SK-N-SH (cell line): ENCODE measurements at regions not wholly inside any gene's neighbourhood (a gene's known extent, or its start where the extent isn't known, plus 50 kb on each side); places are given as distances from the start of the nearest gene placed in this dataset.

ENCODE experiments used
- CTCF ChIA-PET: fragments of 300-600, 350-600 bp; formaldehyde crosslinking; extraction: SDS; loops from one replicate; lab custom pipeline; 2021; lab: Yijun Ruan, JAX
- POLR2A ChIA-PET: fragments of 350-600 bp; sonication (Branson Sonifier 250); formaldehyde crosslinking; extraction: SDS; loops from one replicate; lab custom pipeline; 2020; ENCODE audit warnings: antibody characterized with exemption, inconsistent platforms; lab: Yijun Ruan, JAX
- DNase-seq: peaks from one replicate; pipeline ENCODE4 v3.0.0; 2012
- H2AFZ ChIP-seq: fragments of 200-600 bp; sonication (generic); 2 replicates; pipeline ENCODE4 v1.8.1; 2016; ENCODE audit warnings: antibody characterized with exemption, mild to moderate bottlenecking, low read depth
- H3F3A ChIP-seq: fragments of 200-600 bp; sonication (generic); replicated peaks from 2 replicates; pipeline ENCODE3; 2016; ENCODE audit warnings: antibody characterized with exemption, mild to moderate bottlenecking; ENCODE audit not compliant: insufficient read depth
- H3K27ac ChIP-seq, 2 experiments: fragments of 200-500 bp in 1 of 2; fragments of 200-600 bp in 1 of 2; sonication (Bioruptor generic) in 1 of 2; sonication (generic), shearing (Covaris generic) in 1 of 2; 2 replicates each; pipeline versions ENCODE4 v1.5.1 to v1.6.1; 2014 to 2016; ENCODE audit warnings: low read depth in 2 of 2, inconsistent platforms in 1 of 2, low read length in 1 of 2, mild to moderate bottlenecking in 1 of 2, mixed read lengths in 1 of 2
- H3K27me3 ChIP-seq: fragments of 200-600 bp; sonication (generic), shearing (Covaris generic); 2 replicates; pipeline ENCODE4 v1.6.1; 2016; ENCODE audit warnings: mixed run types; ENCODE audit not compliant: insufficient read depth
- H3K36me3 ChIP-seq, 2 experiments: fragments of 200-500 bp in 1 of 2; fragments of 200-600 bp in 1 of 2; sonication (Bioruptor generic) in 1 of 2; sonication (generic) in 1 of 2; replicated peaks in 1 of 2; 2 replicates each; pipeline versions ENCODE3 to v1.5.1; 2014 to 2016; ENCODE audit warnings: low read length in 1 of 2, mild to moderate bottlenecking in 1 of 2; ENCODE audit not compliant: insufficient read depth in 2 of 2, control insufficient read depth in 1 of 2
- H3K4me1 ChIP-seq, 2 experiments: fragments of 200-500 bp in 1 of 2; fragments of 200-600 bp in 1 of 2; sonication (Bioruptor generic) in 1 of 2; sonication (generic), shearing (Covaris generic) in 1 of 2; 2 replicates each; pipeline versions ENCODE4 v1.5.1 to v1.6.1; 2014 to 2016; ENCODE audit warnings: low read depth in 1 of 2, low read length in 1 of 2, mixed run types in 1 of 2; ENCODE audit not compliant: insufficient read depth in 2 of 2, control insufficient read depth in 1 of 2
- H3K4me2 ChIP-seq: fragments of 200-600 bp; sonication (generic), shearing (Covaris generic); 2 replicates; pipeline ENCODE4 v1.6.1; 2017; ENCODE audit warnings: mixed run types
- H3K4me3 ChIP-seq, 2 experiments: fragments of 200-500 bp in 1 of 2; fragments of 200-600 bp in 1 of 2; sonication (Bioruptor generic) in 1 of 2; sonication (generic), shearing (Covaris generic) in 1 of 2; 2 replicates each; pipeline versions ENCODE4 v1.5.1 to v1.8.1; 2014 to 2016; ENCODE audit warnings: low read depth in 2 of 2, inconsistent platforms in 1 of 2, low read length in 1 of 2, mild to moderate bottlenecking in 1 of 2, mixed read lengths in 1 of 2, moderate library complexity in 1 of 2
- H3K79me2 ChIP-seq: fragments of 200-600 bp; sonication (generic); 2 replicates; pipeline ENCODE4 v1.8.1; 2017; ENCODE audit warnings: mild to moderate bottlenecking; ENCODE audit not compliant: insufficient read depth
- H3K9ac ChIP-seq: fragments of 200-600 bp; sonication (generic); 2 replicates; pipeline ENCODE4 v1.6.1; 2017; ENCODE audit warnings: mixed run types
- H3K9me2 ChIP-seq: fragments of 200-600 bp; sonication (generic); 2 replicates; pipeline ENCODE4 v1.6.1; 2017; ENCODE audit warnings: mixed run types
- H3K9me3 ChIP-seq: fragments of 200-600 bp; sonication (generic); 2 replicates; pipeline ENCODE4 v1.6.1; 2017; ENCODE audit warnings: mixed run types, mild to moderate bottlenecking, moderate library complexity
- H4K20me1 ChIP-seq: fragments of 200-600 bp; sonication (generic); 2 replicates; pipeline ENCODE4 v1.6.1; 2017; ENCODE audit warnings: mild to moderate bottlenecking, mixed run types; ENCODE audit not compliant: insufficient read depth
- CHD2 ChIP-seq: fragments of 150-350 bp; IDR thresholded peaks from 2 replicates; pipeline ENCODE4 v1.6.1; 2018; ENCODE audit warnings: low read length; ENCODE audit not compliant: partially characterized antibody
- ELF1 ChIP-seq: IDR thresholded peaks from 2 replicates; pipeline ENCODE4 v1.4.0; 2012
- EP300 ChIP-seq, 2 experiments: IDR thresholded peaks; 2 replicates each; pipeline versions ENCODE4 v1.4.0 to v1.6.1; 2012; ENCODE audit warnings: borderline replicate concordance in 1 of 2, low read depth in 1 of 2, low read length in 1 of 2
- EZH2phosphoT487 ChIP-seq: fragments of 200-600 bp; sonication (generic); IDR thresholded peaks from 2 replicates; pipeline ENCODE4 v1.6.1; 2017; ENCODE audit warnings: low read depth, mixed run types, mild to moderate bottlenecking, antibody characterized with exemption, moderate library complexity, borderline replicate concordance
- FOSL2 ChIP-seq: IDR thresholded peaks from 2 replicates; pipeline ENCODE4 v1.4.0; 2012; ENCODE audit warnings: low read depth, mild to moderate bottlenecking, moderate library complexity, borderline replicate concordance
- FOXM1 ChIP-seq: IDR thresholded peaks from 2 replicates; pipeline ENCODE4 v1.4.0; 2012; ENCODE audit warnings: low read depth, mild to moderate bottlenecking
- GABPA ChIP-seq: IDR thresholded peaks from 2 replicates; pipeline ENCODE4 v1.4.0; 2012; ENCODE audit warnings: low read depth, mild to moderate bottlenecking
- GATA2 ChIP-seq: sonication (generic); formaldehyde crosslinking; IDR thresholded peaks from 2 replicates; pipeline ENCODE4 v1.5.0; 2020; ENCODE audit warnings: mild to moderate bottlenecking, missing genetic modification reagents
- JUND ChIP-seq: IDR thresholded peaks from 2 replicates; pipeline ENCODE4 v1.4.0; 2012
- MXI1 ChIP-seq: IDR thresholded peaks from 2 replicates; pipeline ENCODE4 v1.6.1; 2012; ENCODE audit warnings: mild to moderate bottlenecking, low read depth, low read length, improper control_type of control experiment
- NFIC ChIP-seq: IDR thresholded peaks from 2 replicates; pipeline ENCODE4 v1.4.0; 2012; ENCODE audit warnings: borderline replicate concordance
- NRF1 ChIP-seq: IDR thresholded peaks from 2 replicates; pipeline ENCODE4 v1.6.1; 2012; ENCODE audit warnings: low read depth, mild to moderate bottlenecking, low read length
- POLR2AphosphoS5 ChIP-seq: IDR thresholded peaks from 2 replicates; pipeline ENCODE4 v1.6.1; 2012; ENCODE audit warnings: low read depth, low read length
- RAD21 ChIP-seq: IDR thresholded peaks from 2 replicates; pipeline ENCODE4 v1.6.1; 2012; ENCODE audit warnings: mild to moderate bottlenecking, low read length
- RCOR1 ChIP-seq: fragments of 150-350 bp; IDR thresholded peaks from 2 replicates; pipeline ENCODE4 v1.6.1; 2017; ENCODE audit warnings: antibody characterized with exemption, low read length
- RFX5 ChIP-seq: IDR thresholded peaks from 2 replicates; pipeline ENCODE4 v1.6.1; 2012; ENCODE audit warnings: mild to moderate bottlenecking, improper control_type of control experiment, low read length
- RXRA ChIP-seq: IDR thresholded peaks from 2 replicates; pipeline ENCODE4 v1.4.0; 2012; ENCODE audit warnings: low read depth, mild to moderate bottlenecking, borderline replicate concordance
- SIN3A ChIP-seq: IDR thresholded peaks from 2 replicates; pipeline ENCODE4 v1.6.1; 2012; ENCODE audit warnings: low read depth, mild to moderate bottlenecking, low read length, moderate library complexity, borderline replicate concordance
- SMC3 ChIP-seq: IDR thresholded peaks from 2 replicates; pipeline ENCODE4 v1.6.1; 2012; ENCODE audit warnings: low read depth, low read length, improper control_type of control experiment
- TAF1 ChIP-seq: IDR thresholded peaks from 2 replicates; pipeline ENCODE4 v1.6.1; 2012; ENCODE audit warnings: low read depth, mild to moderate bottlenecking, low read length, moderate library complexity, borderline replicate concordance
- TCF12 ChIP-seq: IDR thresholded peaks from 2 replicates; pipeline ENCODE4 v1.4.0; 2012
- TEAD4 ChIP-seq: IDR thresholded peaks from 2 replicates; pipeline ENCODE4 v1.4.0; 2012; ENCODE audit warnings: mild to moderate bottlenecking, borderline replicate concordance; ENCODE audit not compliant: insufficient read depth
- YY1 ChIP-seq: IDR thresholded peaks from 2 replicates; pipeline ENCODE4 v1.4.0; 2012; ENCODE audit warnings: low read depth, mild to moderate bottlenecking
- WGBS: methylation state at CpG from one replicate; pipeline ENCODE4 v1.1.6; 2017; ENCODE audit warnings: low lambda C conversion rate; 5-methylcytosine and 5-hydroxymethylcytosine counted together
- TF ChIP-seq, protein P1 (sequence below): IDR thresholded peaks from 2 replicates; pipeline ENCODE4; 2012
- TF ChIP-seq, protein P2 (sequence below): IDR thresholded peaks from 2 replicates; pipeline ENCODE4 v1.4.0; 2012; ENCODE audit warnings: low read depth, borderline replicate concordance
- TF ChIP-seq, protein P3 (sequence below): IDR thresholded peaks from 2 replicates; pipeline ENCODE4 v1.4.0; 2012; ENCODE audit warnings: low read depth, borderline replicate concordance
- TF ChIP-seq, protein P4 (sequence below): IDR thresholded peaks from 2 replicates; pipeline ENCODE4 v1.4.0; 2012; ENCODE audit warnings: low read depth
- TF ChIP-seq, protein P5 (sequence below): IDR thresholded peaks from 2 replicates; pipeline ENCODE4 v1.6.1; 2012; ENCODE audit warnings: mild to moderate bottlenecking, low read depth, low read length, moderate library complexity

DNA sequence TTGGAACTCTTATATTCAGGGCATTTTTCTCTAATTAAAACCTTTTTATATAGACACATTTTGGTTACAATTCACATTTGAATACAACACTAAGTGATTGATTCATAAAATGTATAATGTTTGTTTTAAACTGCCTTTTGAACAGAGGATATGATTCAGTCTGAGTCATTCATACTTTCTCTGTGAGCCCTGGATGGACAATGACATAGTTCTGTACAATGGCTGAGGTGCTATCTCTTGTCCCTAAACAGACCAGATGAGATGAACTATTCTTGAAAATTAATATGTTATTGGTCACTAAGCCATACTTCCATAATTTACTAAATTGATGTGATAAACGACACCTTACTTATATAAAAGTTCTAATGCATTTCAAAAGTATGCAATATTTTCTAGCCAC lies 199.7 kb upstream of the ATXN7L3B start:
- Histone ChIP-seq H3F3A (peaks cover 8% of the 10 kb centered on the region), H3K9me3 (no peaks in the 10 kb centered on the region), H3K27me3 (no peaks in the 10 kb centered on the region), H3K9me2 (no peaks in the 10 kb centered on the region), H2AFZ (no peak overlapping the region), H3K27ac (peak overlapping the region in 1 of 2 experiments; percentile 38; a peak in 1 of 4 replicates), H3K4me1 (peaks cover 0 to 5% of the 10 kb centered on the region in 2 experiments; a peak in 1 of 4 replicates), H3K4me2 (no peak overlapping the region), H4K20me1 (no peaks in the 10 kb centered on the region), H3K4me3 (no peak overlapping the region), H3K9ac (no peak overlapping the region), H3K79me2 (no peaks in the 10 kb centered on the region), H3K36me3 (no peaks in the 10 kb centered on the region)
- no peak for DNase-seq
- CTCF ChIA-PET = no interaction called here
- WGBS = 0% methylated on average over 1 of the region's 1 CpG
- POLR2A ChIA-PET = no interaction called here
- TF ChIP-seq, protein P1, sequence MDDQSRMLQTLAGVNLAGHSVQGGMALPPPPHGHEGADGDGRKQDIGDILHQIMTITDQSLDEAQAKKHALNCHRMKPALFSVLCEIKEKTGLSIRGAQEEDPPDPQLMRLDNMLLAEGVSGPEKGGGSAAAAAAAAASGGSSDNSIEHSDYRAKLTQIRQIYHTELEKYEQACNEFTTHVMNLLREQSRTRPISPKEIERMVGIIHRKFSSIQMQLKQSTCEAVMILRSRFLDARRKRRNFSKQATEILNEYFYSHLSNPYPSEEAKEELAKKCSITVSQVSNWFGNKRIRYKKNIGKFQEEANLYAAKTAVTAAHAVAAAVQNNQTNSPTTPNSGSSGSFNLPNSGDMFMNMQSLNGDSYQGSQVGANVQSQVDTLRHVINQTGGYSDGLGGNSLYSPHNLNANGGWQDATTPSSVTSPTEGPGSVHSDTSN = peak; percentile 40
- TF ChIP-seq TEAD4 (no peak), EP300 (IDR thresholded peaks at IDR 0.05; ENCODE audit: borderline replicate concordance in 1 of 2, low read depth in 1 of 2, low read length in 1 of 2) (peak in 1 of 2 experiments; percentile 37; a peak in 1 of 4 replicates), POLR2AphosphoS5 (no peak), FOXM1 (no peak), FOSL2 (peak; percentile 93), GABPA (no peak), SIN3A (no peak), NFIC (no peak), MXI1 (no peak), RXRA (no peak), ELF1 (no peak), RAD21 (no peak), JUND (peak; percentile 87), EZH2phosphoT487 (no peak), SMC3 (no peak), RFX5 (no peak), TAF1 (no peak), NRF1 (no peak), TCF12 (peak; percentile 46), GATA2 (no peak), RCOR1 (no peak), YY1 (no peak), CHD2 (no peak)
- TF ChIP-seq, protein P2, sequence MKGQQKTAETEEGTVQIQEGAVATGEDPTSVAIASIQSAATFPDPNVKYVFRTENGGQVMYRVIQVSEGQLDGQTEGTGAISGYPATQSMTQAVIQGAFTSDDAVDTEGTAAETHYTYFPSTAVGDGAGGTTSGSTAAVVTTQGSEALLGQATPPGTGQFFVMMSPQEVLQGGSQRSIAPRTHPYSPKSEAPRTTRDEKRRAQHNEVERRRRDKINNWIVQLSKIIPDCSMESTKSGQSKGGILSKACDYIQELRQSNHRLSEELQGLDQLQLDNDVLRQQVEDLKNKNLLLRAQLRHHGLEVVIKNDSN = no peak
- TF ChIP-seq, protein P3, sequence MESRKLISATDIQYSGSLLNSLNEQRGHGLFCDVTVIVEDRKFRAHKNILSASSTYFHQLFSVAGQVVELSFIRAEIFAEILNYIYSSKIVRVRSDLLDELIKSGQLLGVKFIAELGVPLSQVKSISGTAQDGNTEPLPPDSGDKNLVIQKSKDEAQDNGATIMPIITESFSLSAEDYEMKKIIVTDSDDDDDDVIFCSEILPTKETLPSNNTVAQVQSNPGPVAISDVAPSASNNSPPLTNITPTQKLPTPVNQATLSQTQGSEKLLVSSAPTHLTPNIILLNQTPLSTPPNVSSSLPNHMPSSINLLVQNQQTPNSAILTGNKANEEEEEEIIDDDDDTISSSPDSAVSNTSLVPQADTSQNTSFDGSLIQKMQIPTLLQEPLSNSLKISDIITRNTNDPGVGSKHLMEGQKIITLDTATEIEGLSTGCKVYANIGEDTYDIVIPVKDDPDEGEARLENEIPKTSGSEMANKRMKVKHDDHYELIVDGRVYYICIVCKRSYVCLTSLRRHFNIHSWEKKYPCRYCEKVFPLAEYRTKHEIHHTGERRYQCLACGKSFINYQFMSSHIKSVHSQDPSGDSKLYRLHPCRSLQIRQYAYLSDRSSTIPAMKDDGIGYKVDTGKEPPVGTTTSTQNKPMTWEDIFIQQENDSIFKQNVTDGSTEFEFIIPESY = no peak
- TF ChIP-seq, protein P4, sequence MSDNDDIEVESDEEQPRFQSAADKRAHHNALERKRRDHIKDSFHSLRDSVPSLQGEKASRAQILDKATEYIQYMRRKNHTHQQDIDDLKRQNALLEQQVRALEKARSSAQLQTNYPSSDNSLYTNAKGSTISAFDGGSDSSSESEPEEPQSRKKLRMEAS = no peak
- TF ChIP-seq, protein P5, sequence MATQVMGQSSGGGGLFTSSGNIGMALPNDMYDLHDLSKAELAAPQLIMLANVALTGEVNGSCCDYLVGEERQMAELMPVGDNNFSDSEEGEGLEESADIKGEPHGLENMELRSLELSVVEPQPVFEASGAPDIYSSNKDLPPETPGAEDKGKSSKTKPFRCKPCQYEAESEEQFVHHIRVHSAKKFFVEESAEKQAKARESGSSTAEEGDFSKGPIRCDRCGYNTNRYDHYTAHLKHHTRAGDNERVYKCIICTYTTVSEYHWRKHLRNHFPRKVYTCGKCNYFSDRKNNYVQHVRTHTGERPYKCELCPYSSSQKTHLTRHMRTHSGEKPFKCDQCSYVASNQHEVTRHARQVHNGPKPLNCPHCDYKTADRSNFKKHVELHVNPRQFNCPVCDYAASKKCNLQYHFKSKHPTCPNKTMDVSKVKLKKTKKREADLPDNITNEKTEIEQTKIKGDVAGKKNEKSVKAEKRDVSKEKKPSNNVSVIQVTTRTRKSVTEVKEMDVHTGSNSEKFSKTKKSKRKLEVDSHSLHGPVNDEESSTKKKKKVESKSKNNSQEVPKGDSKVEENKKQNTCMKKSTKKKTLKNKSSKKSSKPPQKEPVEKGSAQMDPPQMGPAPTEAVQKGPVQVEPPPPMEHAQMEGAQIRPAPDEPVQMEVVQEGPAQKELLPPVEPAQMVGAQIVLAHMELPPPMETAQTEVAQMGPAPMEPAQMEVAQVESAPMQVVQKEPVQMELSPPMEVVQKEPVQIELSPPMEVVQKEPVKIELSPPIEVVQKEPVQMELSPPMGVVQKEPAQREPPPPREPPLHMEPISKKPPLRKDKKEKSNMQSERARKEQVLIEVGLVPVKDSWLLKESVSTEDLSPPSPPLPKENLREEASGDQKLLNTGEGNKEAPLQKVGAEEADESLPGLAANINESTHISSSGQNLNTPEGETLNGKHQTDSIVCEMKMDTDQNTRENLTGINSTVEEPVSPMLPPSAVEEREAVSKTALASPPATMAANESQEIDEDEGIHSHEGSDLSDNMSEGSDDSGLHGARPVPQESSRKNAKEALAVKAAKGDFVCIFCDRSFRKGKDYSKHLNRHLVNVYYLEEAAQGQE = no peak
